Activated T-cell treated with anti-CD3 and anti-CD28 coated beads for 24 hours (primary cell): ENCODE measurements at regions not wholly inside any gene's neighbourhood (a gene's known extent, or its start where the extent isn't known, plus 50 kb on each side); places are given as distances from the start of the nearest gene placed in this dataset.

Experiments
- DNase-seq: peaks from one replicate; pipeline ENCODE4 v3.0.0-alpha.2; 2020; ENCODE audit warnings: low read depth

DNA sequence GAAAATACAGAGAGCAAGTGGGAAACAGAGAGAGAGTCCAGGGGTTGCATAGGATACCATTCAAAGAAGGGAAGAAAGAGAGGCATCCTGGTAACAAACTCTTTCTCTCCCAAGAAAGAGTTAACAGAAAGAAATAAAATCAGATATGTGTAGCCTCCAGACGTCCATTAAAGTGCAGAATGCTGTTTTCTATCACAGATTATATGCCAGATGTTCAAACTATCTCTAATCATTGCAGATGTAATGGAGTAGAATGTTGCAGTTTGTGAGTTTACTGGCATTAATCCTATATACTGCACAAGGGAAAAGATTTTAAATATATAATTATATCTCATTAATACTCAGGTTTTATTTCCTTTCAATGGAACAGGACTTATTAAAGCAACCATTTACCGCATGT, 369.4 kb downstream of the ZNF536 start:
- DNase-seq = no peak

DNA sequence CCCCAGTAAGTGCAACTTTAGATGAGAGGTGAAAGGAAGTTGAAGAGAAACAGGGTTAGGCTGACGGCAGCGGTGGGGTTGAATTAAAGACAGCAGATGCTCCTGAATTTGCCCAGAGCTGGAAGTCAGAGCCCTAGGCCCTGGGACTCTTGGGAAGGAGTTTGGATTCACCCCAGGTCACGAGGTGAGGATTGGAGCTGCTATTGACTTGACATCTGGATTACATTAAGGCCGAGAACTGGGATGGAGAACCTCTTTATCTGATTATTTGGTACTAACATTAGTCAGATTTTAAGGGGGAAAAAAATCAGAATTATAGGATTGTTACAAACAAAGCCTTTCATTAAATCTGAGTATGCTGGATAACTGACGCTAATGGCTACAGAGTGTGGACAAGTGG, 367.2 kb downstream of the ZNF536 start:
- DNase-seq = no peak

DNA sequence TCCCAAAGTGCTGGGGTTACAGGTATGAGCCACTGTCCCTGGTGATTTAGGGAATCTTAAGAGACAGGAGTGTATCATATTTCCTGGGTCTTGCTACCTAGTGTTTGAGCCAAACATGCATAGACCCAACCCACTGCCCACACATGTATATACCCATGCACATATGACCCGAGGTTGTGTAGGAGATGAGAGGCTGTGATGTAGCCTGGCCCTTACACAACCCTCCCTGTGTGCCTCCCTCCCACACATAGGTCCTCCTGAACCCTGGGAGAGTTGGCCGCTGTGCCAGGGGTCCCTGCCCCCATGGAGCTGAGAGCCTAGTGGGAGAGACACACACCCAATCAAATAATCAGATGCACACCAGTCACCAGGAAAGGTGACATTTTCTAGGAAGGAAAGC, 365.9 kb downstream of the ZNF536 start:
- no peak for DNase-seq

DNA sequence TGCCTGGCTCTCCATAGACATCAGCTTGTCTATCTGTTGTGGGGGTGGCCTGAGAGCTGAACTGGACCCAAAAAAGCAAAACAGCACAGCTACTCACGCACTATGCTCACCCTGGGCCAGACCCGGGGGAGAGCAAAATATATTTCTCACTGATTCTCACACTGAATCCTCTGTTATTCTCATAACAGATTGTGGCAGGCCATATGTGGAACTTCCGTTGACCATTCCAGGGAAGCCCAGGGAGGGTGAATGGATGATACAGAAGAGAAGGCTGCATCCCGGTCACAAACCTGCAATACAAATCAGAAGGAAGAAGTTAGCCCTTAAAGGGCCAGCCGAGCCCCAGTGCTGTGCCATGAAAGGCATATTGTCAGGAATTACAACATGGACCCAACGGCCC, 362.5 kb downstream of the ZNF536 start:
- no peak for DNase-seq

DNA sequence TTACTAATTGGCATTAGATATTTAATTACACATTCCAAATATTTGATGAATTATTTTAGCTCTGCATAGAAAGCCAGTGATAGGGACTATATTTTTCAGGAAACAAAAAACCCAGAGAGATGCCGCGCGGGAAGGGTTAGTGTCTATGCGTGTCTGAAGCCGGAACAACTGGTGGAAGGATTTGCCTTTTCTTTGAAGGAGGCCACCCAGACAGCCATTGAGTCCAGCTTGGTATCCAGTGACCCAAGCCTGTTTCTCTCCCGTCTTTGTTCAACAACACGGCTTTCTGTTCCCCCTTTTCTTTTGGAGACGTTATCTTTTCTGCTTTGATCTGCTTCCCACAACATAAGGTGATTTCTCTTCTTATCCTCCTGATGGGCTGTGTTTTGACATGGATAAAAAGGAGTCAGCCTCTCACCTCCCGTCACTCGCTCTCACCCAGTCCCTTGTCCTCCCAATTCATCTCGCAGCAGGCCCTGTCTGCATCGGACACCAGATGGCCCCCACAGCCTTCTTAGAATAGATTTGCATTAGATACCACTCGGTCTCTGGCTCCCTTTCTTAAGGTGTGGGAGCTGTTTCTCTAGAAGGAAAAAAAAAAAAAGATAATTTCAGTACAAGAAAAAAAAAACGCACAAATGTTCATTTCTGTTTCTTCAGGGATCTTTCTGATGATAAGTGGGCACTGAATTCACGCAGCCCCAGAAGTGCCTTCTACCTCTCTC, 361.8 kb downstream of the ZNF536 start:
- no peak for DNase-seq

DNA sequence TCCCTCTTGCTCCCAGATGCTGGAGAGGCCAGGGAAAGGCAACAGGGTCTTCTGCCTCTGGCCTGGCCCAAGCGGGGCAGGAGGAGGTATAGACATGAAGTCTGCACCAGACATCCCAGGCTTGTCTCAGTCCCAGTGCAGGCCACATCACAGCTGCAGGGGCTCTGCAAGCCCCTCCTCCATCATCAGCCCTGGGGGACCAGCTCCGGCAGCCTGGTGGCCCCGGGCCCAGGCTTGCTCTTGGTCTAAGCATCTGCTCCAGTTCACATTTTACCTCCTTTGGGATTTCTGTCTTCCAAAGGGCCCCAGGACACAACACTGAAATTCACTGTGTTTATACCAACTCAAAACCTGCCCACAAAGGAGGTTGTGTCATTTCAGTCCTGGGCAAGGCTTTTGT, 359.4 kb downstream of the ZNF536 start:
- no peak for DNase-seq

DNA sequence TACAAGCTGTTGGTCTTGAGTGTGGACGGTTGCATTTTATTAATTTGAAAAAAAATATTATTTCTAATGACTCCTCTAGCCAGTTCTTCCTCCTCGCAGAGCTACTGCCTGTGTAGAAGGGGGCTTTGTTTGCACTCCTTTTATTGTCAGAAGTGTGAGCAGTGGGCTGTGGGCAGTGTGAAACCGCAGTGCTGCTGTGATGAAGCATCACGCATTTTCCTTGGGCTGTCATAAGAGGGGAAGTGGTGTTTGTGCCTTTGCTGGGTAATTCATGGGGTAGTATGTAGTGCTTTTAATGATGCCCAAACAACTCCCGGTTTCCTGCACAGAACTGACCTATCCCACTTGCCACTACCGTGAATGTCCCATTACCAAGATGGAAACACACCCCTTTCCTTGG, 357.3 kb downstream of the ZNF536 start:
- no peak for DNase-seq

DNA sequence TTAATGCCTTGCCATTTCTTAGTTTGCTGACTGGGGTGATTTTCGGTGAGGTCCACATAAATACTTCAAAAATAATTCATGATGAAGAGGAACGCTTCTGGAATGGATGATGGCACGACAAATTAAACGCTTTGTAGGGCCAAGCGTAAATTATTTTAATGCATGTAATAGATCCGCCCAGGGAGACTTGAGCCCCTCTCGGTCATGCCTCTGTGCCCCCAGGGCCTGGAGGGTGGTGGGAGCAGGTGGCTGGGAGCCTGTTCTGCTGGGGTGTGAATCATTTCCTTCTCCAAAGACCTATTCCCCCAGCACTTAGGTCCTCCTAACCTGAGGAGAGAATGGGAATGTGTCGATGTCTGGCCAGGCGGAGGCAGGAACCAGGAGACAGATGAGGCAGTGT, 350.6 kb downstream of the ZNF536 start:
- DNase-seq = no peak

DNA sequence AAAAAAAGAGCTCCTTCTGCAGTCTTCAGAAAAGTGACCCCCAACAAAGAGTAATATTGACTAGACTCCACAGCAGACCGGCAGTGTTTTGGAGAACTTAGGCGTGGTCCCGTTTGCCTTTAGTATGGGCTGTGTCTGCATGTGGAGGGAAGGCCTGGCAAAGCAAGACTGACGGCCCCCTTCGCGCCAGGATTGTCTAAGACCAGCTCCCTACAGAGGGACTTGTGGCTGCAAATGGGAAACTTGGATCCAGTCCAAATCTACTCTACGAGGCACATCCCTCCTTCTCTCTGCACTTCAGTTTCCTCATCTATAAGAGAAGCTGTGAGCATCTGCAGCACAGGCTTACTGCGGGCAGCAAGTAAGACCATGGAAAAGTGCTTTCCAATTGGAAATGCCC, 350.0 kb downstream of the ZNF536 start:
- DNase-seq = no peak

DNA sequence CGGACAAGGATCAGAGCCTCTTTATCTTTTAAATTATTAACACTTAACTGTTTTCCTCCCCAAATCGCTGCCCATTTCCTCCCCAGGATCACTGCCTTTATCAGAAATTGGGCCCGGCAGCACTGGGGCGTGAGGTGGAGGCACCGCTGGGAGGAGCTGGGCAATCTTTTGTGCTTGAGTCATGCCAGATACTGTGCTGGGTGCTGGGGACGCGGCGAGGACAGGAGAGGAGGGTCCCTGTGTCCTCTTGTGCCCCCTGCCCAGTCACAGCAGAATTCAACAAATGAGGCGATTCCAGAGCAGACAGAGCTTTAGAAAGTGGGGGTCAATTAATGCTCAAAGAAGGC, 347.8 kb downstream of the ZNF536 start:
- no peak for DNase-seq

DNA sequence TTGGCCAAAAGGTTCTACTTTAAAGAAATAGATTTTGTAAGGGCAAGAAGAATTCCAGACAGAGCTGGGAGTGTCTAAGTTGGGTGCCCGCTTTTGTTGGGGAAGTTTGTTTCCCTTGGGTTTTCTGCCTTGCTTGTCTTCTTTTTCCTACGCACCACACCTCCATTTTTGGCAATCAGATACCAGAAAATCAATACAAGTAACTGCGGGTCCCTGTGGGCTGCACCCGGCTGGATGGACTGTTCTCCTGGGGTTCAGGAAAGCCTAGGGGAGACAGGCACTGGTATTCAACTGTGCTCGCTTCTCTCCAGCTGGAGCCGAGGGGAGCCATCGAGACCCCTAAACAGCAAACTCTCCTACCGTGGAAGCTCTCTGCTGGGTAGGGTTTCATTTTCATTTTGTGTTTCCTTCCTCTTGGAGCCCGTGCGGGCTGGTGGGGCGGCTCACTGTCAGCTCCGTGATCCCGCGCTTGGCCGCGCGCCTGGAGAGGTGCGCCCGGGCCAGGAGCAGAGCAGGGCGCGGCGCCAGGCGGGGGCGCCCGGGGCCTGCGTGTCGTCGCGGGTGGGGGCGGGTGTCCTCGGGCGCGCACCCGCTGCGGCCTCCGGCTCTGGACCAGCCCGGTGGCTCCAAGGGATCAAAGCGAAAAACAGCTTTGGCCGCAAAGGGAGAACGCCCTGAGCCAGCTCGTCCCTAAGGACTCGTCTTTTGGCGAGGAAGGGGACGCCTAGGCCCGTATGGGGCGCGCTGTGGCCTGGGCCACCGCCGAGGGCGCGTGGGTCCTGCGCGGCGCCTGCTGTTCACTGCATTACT, 347.2 kb downstream of the ZNF536 start:
- DNase-seq = no peak

DNA sequence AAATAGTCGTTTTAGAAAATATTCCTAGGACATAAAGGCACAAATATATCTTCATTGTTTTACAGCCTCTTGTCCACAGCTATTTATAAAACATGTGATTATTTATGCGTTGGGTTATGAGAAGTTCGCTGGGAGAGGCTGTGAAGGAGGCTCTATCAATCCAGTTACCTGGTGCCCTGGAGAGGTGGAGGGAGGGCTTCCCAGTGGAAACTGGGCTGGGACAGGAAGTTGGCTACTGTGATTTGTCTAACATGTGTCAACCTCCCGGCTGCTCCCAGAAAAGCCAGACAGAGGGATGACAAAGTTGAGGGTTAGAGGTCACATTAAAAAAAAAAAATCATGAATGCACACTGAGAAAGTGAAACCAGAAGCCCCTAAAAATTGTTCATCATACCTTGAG, 346.5 kb downstream of the ZNF536 start:
- DNase-seq = no peak

DNA sequence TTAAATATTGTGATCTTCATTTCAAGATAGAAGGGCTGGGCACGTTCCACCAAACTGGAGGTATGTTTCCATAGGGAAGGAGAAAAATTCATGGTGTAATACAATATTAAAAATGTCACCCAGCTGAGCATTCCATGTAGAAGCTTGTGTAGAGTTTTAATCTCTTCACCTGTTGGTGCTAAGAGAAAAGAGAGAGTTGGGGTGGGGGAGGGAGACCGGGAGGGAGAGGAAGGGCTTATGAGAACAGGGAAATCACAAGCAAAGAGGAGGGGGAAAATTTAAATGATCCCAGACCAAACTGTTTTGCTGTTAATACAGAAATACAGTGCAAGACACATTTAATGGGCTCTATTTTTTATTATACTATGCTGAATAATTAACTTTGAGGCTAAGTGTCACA, 345.8 kb downstream of the ZNF536 start:
- no peak for DNase-seq

DNA sequence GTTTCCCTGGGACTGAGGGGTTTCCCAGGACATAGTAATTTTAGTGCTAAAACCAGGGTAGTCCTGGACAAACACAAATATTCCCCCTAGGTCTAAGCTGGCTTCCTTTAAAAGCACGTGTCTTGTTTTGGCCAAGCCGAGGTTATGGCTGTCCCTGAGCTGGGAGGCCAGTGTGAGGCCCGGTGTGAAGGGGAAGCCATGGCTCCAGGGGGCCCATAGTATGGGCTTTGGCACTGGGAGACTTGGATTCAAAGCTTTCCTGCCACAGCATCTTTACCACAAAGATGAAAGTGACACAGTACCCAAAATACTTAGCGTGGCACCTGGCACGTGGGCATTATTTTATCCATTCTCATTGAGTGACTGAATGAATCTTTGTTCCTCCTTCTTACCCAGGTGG, 345.2 kb downstream of the ZNF536 start:
- DNase-seq = no peak

DNA sequence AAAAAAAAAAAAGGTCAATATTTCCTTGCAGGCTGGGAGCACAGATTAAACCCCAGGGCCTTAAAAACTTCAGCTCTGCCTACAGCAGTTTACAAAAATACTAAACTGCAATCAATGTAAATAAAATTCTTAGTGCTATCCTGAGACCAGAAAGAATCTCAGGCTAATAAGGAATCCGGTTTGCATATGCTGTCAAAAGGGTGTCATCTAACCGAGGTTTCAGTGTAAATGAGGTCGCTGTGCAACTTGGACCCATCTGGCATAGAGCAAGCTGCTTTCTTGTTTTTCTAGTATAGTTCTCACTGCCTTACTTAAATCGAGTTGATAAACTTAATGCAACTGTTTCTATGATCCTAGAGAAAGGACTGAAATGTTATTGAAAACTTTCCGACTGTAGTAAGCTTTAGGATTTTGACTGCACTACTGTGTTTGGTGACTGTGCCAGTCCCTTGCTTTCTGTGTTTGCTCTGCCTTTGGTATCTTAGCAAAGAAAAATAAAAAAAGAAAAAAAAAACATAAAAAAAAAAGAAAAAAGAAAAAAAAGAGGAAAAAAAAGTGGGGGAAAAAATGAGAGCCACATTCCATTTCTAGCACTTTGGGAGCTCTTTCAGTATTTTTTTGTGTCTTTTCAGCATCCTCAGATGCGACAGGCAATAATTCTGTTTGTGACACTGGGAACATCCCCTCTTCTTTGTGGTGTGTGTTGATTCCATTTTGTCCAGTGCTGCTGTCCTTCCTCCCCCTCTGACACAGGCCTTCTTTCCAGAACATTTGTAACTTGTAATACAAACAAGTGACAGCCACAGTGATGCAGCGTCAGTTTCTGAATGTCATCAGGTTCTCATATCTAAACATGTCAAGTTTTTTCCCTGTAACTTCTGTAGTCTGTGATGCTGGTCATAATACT, 340.5 kb downstream of the ZNF536 start:
- no peak for DNase-seq

DNA sequence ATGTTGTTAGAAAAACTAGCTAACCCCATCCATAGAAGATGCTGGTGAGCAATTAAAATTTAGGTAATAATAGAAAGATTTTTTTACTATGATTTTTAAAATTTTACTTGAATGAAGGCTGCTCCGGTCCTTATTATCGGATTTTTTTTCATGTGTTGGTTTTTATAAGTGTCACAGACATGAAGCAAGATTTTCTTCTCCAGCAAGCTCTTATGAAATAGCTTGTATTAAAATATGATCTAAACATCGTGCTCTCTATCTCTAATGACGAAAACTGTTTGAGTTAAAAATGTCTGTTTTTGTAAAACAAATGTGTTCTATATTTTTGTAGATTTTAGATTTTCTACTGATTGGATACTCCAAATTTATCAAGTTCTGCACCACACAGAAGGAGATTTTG, 339.6 kb downstream of the ZNF536 start:
- no peak for DNase-seq

DNA sequence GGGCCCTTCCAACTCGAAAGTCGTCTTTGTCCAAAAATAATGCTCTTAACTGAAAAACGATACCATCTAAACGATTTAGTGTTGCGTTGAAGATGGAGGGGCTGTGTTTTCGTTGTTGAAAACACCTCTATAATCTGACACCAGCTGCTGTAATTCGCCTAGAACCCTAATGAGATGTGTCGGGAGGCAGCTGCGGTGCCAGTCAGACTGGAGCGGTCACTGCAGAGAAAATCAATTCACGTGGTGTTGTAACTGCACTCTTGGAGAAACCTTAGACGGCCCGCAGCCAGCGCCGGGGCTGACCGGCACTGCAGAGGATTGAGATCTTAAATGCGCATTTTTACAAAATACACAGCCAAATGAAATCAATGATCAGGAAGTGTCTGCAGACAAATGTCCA, 339.1 kb downstream of the ZNF536 start:
- no peak for DNase-seq

DNA sequence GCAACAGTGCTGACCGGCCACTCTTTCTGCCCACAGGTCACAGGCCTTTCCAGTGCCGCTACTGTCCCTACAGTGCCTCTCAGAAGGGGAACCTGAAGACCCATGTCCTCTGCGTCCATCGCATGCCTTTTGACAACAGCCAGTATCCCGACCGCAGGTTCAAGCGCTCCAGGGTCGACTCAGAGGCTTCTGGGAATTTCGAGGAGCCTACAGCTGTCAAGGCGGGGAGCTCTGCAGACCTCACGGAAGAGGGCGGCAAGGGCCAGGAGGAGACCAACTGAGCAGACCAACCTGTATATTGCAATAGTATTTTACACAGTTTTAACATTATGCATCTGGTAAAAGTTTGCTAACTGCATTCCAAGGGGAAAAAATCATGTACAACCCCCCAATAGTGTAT, 338.5 kb downstream of the ZNF536 start:
- no peak for DNase-seq

DNA sequence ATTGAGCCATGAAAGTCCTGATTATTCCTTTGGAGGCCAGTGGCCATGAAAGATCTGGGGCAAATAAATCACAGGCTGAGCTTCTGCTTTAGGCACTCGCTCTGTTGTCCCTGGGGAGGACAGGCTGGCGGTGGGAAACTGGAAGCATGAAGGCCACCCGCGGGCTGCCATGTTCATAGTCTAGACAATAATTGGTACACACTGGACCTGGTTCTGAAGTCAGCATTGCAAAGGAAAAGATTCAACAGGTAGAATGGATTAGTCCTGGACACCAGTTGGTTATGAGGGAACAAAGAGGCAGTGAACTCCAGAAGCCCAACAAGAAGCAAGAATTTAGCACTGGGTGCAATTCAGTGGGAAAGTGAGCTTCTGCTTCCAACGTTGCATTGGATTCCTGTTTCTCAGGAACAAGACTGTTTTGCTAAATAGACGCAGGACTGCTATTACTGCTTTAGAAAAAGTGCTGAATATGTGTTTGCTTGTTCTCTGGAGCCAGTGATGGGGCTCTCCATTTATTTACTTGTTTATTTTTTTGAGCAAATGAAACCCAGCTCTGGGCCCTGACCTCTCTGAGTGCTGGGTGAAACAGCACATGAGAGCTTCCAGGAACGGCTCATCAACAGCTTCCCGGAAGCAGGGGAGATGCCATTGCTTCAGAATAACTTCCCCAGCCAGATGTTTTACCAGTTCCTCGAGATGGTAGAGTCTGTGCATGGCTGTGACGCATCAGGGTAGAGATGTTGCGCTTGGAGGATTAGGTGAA, 336.4 kb downstream of the ZNF536 start:
- no peak for DNase-seq

DNA sequence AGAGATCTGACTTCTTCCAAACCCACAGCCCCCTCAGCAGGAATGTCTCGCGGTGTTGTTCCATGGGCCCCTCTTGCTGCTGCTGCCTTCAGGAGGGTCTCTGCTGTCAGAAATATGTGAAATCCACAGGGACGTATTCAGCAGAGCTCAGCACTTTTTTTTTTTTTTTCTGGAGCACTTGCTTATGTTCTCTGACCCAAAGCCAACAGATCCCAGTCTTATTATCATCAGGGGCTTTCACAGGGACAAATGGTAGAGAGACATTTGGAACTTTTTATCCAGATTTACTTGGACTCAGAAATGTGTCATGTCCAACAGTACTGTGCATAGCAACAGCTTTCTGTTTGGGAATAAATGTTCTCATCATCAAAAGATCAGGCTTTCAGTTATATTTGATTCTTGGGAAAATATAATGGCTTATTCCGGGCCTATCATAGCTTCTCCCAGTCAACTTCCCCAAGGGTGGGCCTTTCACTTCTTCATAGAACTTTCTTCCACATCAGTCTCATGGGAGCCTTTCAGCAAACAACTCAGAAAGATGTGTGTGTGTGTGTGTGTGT, 332.7 kb downstream of the ZNF536 start:
- DNase-seq = no peak

DNA sequence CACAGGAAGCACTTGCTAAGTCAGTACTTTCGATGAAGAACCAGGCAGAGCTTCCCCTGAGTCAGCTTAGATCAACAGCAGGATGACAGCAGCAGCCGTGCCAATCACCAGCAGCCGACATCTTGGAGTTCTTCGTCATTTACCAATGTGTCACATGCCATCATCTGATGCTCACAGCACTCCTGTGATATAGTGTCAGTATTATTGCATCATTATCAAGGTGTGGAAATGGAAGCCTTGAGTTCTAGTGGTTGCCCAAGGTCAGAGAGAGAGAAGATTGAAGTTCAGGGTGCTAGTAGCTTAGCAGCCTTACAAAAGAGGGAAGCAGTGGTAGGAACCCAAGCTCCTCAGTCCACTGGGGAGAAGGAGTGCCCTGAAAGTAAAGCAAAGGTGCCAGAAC, 331.5 kb downstream of the ZNF536 start:
- DNase-seq = no peak

DNA sequence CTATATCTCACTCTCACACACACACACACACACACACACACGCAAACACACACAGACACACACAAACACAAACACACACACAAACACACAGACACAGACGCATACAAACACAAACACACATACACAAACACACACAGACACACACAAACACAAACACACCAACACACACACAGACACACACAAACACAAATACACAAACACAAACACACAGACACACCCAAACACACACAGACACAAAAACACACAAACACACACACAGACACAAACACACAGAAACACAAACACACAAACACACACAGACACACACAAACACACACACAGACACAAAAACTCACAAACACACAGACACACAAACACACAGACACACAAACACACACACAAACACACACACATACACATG, 329.0 kb downstream of the ZNF536 start:
- DNase-seq = no peak
